Thyroid gland (tissue), 4 donors: ENCODE measurements at regions not wholly inside any gene's neighbourhood (a gene's known extent, or its start where the extent isn't known, plus 50 kb on each side); places are given as distances from the start of the nearest gene placed in this dataset.

Experiments used
- POLR2A ChIP-seq, 2 donors: fragments of 450-650 bp; IDR thresholded peaks; one replicate each; pipeline ENCODE4 v1.6.1; 2017; ENCODE audit warnings: antibody characterized with exemption in 2 of 2, mild to moderate bottlenecking in 2 of 2, moderate library complexity in 1 of 2
- TF ChIP-seq, protein P1 (sequence below), 6 experiments: fragments of 200-600 bp in 3 of 6; fragments of 450-650 bp in 3 of 6; sonication (generic) in 3 of 6; IDR thresholded peaks; one replicate each; pipeline ENCODE4 v1.5.1; 2016 to 2019; ENCODE audit warnings: antibody characterized with exemption in 6 of 6, mild to moderate bottlenecking in 2 of 6, inconsistent platforms in 1 of 6, moderate library complexity in 1 of 6

DNA sequence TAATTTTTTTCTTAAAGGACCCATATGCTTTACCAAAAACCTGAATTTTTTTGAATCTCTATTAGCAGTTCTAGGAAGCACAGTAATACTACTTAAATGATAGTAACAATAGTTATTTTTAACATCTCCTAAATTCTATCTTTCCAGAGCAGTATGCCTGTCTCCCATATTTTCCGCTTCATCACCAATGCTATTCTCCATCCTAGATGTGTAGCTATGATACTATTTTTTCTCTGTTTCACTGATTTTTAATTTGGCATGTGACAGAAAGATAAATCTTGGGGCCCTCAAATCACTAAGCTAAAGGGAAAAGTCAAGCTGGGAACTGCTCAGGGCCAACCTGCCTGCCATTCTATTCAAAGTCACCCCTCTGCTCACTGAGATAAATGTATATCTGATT is 102.3 kb upstream of the HMCN1 start:
- TF ChIP-seq, protein P1, sequence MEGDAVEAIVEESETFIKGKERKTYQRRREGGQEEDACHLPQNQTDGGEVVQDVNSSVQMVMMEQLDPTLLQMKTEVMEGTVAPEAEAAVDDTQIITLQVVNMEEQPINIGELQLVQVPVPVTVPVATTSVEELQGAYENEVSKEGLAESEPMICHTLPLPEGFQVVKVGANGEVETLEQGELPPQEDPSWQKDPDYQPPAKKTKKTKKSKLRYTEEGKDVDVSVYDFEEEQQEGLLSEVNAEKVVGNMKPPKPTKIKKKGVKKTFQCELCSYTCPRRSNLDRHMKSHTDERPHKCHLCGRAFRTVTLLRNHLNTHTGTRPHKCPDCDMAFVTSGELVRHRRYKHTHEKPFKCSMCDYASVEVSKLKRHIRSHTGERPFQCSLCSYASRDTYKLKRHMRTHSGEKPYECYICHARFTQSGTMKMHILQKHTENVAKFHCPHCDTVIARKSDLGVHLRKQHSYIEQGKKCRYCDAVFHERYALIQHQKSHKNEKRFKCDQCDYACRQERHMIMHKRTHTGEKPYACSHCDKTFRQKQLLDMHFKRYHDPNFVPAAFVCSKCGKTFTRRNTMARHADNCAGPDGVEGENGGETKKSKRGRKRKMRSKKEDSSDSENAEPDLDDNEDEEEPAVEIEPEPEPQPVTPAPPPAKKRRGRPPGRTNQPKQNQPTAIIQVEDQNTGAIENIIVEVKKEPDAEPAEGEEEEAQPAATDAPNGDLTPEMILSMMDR (IDR thresholded peaks at IDR 0.05): no peak
- TF ChIP-seq POLR2A (IDR thresholded peaks at IDR 0.05): no peak
